Right lobe of liver (tissue), 4 donors: ENCODE measurements at regions not wholly inside any gene's neighbourhood (a gene's known extent, or its start where the extent isn't known, plus 50 kb on each side); places are given as distances from the start of the nearest gene placed in this dataset.

Source experiments
- POLR2A ChIP-seq: fragments of 450-650 bp; IDR thresholded peaks from one replicate; pipeline ENCODE4 v1.6.1; 2017; ENCODE audit warnings: antibody characterized with exemption, mild to moderate bottlenecking
- TF ChIP-seq, protein P1 (sequence below), 4 donors: fragments of 200-600 bp in 3 of 4; fragments of 450-650 bp in 1 of 4; IDR thresholded peaks; one replicate each; pipeline versions ENCODE4 v1.5.1 to v1.8.0; 2016 to 2022; ENCODE audit warnings: antibody characterized with exemption in 4 of 4, mild to moderate bottlenecking in 2 of 4
- donor health status: DM: no; HTN: no; CAD: no.
- donor health status: DM: no; HTN: no; CAD: no.
- donor health status: DM: no; HTN: yes; CAD: no.

DNA sequence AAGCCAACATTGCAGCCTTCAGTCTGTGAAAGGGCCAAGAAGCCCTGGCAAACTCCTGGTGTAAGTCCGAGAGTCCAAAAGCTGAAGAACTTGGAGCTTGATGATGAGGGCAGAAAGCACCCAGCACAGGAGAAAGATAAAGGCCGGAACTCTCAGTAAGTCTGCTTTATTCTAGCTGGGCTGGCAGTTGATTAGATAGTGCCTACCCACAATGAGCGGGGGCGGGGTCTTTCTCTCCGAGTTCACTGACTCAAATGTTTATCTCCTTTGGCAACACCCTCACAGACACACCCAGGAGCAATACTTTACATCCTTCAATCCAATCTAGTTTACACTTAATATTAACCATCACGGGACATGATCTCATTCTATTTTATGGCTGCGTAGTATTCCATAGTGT, 1317.1 kb downstream of the SLITRK1 start:
- TF ChIP-seq POLR2A = no peak
- TF ChIP-seq, protein P1, sequence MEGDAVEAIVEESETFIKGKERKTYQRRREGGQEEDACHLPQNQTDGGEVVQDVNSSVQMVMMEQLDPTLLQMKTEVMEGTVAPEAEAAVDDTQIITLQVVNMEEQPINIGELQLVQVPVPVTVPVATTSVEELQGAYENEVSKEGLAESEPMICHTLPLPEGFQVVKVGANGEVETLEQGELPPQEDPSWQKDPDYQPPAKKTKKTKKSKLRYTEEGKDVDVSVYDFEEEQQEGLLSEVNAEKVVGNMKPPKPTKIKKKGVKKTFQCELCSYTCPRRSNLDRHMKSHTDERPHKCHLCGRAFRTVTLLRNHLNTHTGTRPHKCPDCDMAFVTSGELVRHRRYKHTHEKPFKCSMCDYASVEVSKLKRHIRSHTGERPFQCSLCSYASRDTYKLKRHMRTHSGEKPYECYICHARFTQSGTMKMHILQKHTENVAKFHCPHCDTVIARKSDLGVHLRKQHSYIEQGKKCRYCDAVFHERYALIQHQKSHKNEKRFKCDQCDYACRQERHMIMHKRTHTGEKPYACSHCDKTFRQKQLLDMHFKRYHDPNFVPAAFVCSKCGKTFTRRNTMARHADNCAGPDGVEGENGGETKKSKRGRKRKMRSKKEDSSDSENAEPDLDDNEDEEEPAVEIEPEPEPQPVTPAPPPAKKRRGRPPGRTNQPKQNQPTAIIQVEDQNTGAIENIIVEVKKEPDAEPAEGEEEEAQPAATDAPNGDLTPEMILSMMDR (IDR thresholded peaks at IDR 0.05) = no peak
